ENCODE measurements at regions not wholly inside any gene's neighbourhood (a gene's known extent, or its start where the extent isn't known, plus 50 kb on each side); places are given as distances from the start of the nearest gene placed in this dataset.

- Histone ChIP-seq H3K9me3 (ENCODE audit: control insufficient read depth, low read depth, low read length) (no peaks in the 10 kb centered on the region), H3K27me3 (ENCODE audit: control insufficient read depth, extremely low read depth, insufficient read depth, low read length) (no peaks in the 10 kb centered on the region), H3K4me2 (ENCODE audit: control insufficient read depth, extremely low read depth, insufficient read depth, low read depth, low read length) (no peak overlapping the region), H3K4me1 (ENCODE audit: control insufficient read depth, extremely low read depth, insufficient read depth, low read length) (no peaks in the 10 kb centered on the region), H3K36me3 (ENCODE audit: control insufficient read depth in 2 of 2, extremely low read depth in 1 of 2, insufficient read depth in 2 of 2, low read length in 2 of 2) (no peaks in the 10 kb centered on the region), H2AFZ (ENCODE audit: control insufficient read depth, low read length) (no peak overlapping the region), H3K27ac (ENCODE audit: control insufficient read depth, insufficient read depth, low read length) (no peak overlapping the region), H3K79me2 (ENCODE audit: control insufficient read depth, insufficient read depth, low read length) (no peaks in the 10 kb centered on the region), H3K4me3 (ENCODE audit: control insufficient read depth in 2 of 3, extremely low read depth in 1 of 3, insufficient read depth in 2 of 3, low read depth in 1 of 3, low read length in 3 of 3) (no peak overlapping the region), H3K9ac (ENCODE audit: control insufficient read depth, extremely low read depth, insufficient read depth, low read length) (no peak overlapping the region), H3K9me1 (ENCODE audit: control insufficient read depth, extremely low read depth, insufficient read depth, low read length) (no peaks in the 10 kb centered on the region), H4K20me1 (ENCODE audit: control insufficient read depth, extremely low read depth, insufficient read depth, low read length) (no peaks in the 10 kb centered on the region)
- DNase-seq (ENCODE audit: low read depth, low spot score), result no peak
- dilution Hi-C loops (cut with MboI; ENCODE audit: extremely low pct_ligation_motif_present, low sequenced_read_pairs), result no loop called here
- TF ChIP-seq CTCF (optimal IDR thresholded peaks at IDR 0.05 in 1 of 3, IDR thresholded peaks at IDR 0.05 in 1 of 3, conservative IDR thresholded peaks at IDR 0.05 in 1 of 3; ENCODE audit: extremely low read depth in 1 of 3, insufficient read depth in 2 of 3, low read length in 3 of 3) (no peak), EZH2 (IDR thresholded peaks at IDR 0.05; ENCODE audit: low read length) (no peak)
- FAIRE-seq, result no peak
Measured at GRCh38 chr6:94213226-94213625, 793.9 kb upstream of the EPHA7 start.

- H3K27ac ChIP-seq (ENCODE audit: control insufficient read depth, insufficient read depth, low read length), result no peak overlapping the region
- no peaks in the 10 kb centered on the region for H3K9me1 ChIP-seq (ENCODE audit: control insufficient read depth, extremely low read depth, insufficient read depth, low read length)
- H3K9ac ChIP-seq (ENCODE audit: control insufficient read depth, extremely low read depth, insufficient read depth, low read length), result no peak overlapping the region
- TF ChIP-seq EZH2 (IDR thresholded peaks at IDR 0.05; ENCODE audit: low read length), result no peak
- no peak for TF ChIP-seq CTCF (optimal IDR thresholded peaks at IDR 0.05 in 1 of 3, IDR thresholded peaks at IDR 0.05 in 1 of 3, conservative IDR thresholded peaks at IDR 0.05 in 1 of 3; ENCODE audit: extremely low read depth in 1 of 3, insufficient read depth in 2 of 3, low read length in 3 of 3)
- dilution Hi-C loops (cut with MboI; ENCODE audit: extremely low pct_ligation_motif_present, low sequenced_read_pairs), result no loop called here
- H3K79me2 ChIP-seq (ENCODE audit: control insufficient read depth, insufficient read depth, low read length), result no peaks in the 10 kb centered on the region
- H3K4me3 ChIP-seq (ENCODE audit: control insufficient read depth in 2 of 3, extremely low read depth in 1 of 3, insufficient read depth in 2 of 3, low read depth in 1 of 3, low read length in 3 of 3), result no peak overlapping the region
- H3K27me3 ChIP-seq (ENCODE audit: control insufficient read depth, extremely low read depth, insufficient read depth, low read length), result no peaks in the 10 kb centered on the region
- no peak for DNase-seq (ENCODE audit: low read depth, low spot score)
- no peak for FAIRE-seq
- H3K4me2 ChIP-seq (ENCODE audit: control insufficient read depth, extremely low read depth, insufficient read depth, low read depth, low read length), result no peak overlapping the region
- no peaks in the 10 kb centered on the region for H3K9me3 ChIP-seq (ENCODE audit: control insufficient read depth, low read depth, low read length)
- no peaks in the 10 kb centered on the region for H3K4me1 ChIP-seq (ENCODE audit: control insufficient read depth, extremely low read depth, insufficient read depth, low read length)
- no peaks in the 10 kb centered on the region for H4K20me1 ChIP-seq (ENCODE audit: control insufficient read depth, extremely low read depth, insufficient read depth, low read length)
- no peaks in the 10 kb centered on the region for H3K36me3 ChIP-seq (ENCODE audit: control insufficient read depth in 2 of 2, extremely low read depth in 1 of 2, insufficient read depth in 2 of 2, low read length in 2 of 2)
- H2AFZ ChIP-seq (ENCODE audit: control insufficient read depth, low read length), result no peak overlapping the region
Measured at GRCh38 chr6:94196891-94197290, 777.5 kb upstream of the EPHA7 start.
